ENCODE measurements at regions not wholly inside any gene's neighbourhood (a gene's known extent, or its start where the extent isn't known, plus 50 kb on each side); places are given as distances from the start of the nearest gene placed in this dataset. TPM values are rescaled to one million over a fixed set of nuclear protein-coding genes. Genes with fewer than 3 reads are reported as not detected.

DNA sequence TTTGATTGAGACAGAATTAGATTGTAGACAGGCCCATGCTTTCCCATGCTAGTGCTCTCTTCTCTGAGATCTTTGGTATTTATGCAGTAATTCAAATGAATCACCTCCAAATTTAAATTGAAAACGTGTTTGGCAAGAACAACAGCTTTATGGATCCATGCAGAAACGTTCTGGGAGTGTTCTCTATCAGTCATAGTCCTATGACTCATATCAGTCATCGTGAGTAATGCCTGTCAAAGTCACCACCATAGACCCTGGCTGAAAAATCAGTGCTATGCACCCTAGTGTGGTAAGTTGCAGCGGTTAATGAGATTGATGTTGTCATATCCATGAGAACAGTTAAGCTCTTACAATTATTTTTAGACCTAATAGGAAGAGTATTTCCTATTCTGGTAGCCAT, 90.1 kb upstream of the FOXG1 start:
- DNase-seq (ENCODE audit: missing footprints) (no peak), ATAC-seq (no peak)
- intact Hi-C loops (cut with DNase I) = no loop called here

DNA sequence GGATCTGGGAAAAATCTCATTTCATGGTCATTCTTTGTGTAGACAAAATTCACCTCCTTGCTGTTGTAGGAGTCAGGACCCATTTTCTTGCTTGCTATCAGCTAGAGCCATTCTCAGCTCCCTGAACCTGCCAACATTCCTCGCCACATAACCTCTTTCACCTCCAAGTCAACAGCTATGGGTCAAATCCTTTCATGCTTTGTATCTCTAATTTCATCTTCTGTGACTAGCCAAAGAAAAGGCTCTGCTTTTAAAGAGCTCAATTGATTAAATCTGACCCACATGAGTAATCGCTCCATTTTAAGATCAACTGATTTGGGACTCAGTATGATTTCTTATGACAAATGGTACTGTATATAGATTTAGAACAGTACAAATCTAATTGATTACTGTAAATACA, 89.2 kb upstream of the FOXG1 start:
- no peak for ATAC-seq
- intact Hi-C loops (cut with DNase I) = no loop called here
- no peak for DNase-seq (ENCODE audit: missing footprints)

GRCh38 chr14:28678887-28679286, 87.7 kb upstream of the FOXG1 start:
- ATAC-seq = no peak
- intact Hi-C loops (cut with DNase I) = no loop called here
- no peak for DNase-seq (ENCODE audit: missing footprints)

- no peak for ATAC-seq
- no peak for DNase-seq (ENCODE audit: missing footprints)
- intact Hi-C loops (cut with DNase I) = no loop called here
Measured at GRCh38 chr14:28681681-28682080, 84.9 kb upstream of the FOXG1 start.

DNA sequence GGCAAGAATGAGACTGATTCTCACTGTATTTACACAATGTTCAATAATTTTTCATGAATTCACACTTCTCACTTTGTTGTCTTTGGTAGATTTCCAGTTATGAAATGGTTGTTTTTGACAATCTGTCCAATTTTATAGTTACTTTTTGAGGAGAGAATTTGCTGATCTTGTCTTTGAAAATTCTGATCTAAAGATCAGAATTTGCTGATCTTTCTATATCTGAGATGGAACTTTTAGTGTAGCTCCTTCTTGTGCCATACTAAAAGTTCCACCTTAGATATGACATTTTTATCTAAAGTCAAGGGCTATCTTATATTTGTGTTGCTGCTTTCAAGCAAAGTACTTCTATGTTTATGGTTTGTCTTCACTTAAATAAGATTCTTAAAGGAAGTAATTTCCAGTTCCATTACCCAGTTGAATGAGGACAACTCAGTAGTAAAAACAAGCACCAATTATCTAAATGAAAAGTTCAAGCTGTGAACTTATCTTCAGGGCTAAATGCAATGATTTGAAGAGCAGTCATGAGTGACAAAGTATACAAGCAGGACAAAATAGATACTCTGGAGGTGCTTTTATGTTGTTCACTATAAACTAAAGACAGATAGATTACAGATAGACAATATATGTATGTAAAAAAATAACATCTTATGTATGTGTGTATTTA, 76.4 kb upstream of the FOXG1 start:
- intact Hi-C loops (cut with DNase I) = no loop called here
- DNase-seq (ENCODE audit: missing footprints) (no peak), ATAC-seq (no peak)

DNA sequence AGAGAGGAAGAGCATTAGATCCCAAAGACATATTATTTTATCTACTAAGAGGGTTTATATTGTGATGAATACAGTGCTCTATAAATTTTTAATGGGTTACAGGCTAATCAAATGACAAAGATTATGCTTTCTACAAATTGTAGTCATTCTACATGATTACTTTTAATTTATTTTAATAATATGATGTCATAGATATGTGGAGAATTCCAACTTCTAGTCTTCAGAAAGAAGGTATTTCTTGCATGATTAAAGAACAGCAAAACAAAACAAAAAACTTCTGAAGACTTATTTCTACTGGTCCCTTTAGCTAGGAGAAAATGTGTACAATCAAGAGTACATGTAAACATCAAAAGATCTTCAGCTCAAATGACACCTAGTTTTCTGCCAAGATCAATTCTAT, 71.5 kb upstream of the FOXG1 start:
- ATAC-seq (no peak), DNase-seq (ENCODE audit: missing footprints) (no peak)
- intact Hi-C loops (cut with DNase I) = no loop called here

GRCh38 chr14:28701733-28702132, 64.9 kb upstream of the FOXG1 start:
- no peak for DNase-seq (ENCODE audit: missing footprints)
- ATAC-seq = no peak
- intact Hi-C loops (cut with DNase I) = no loop called here

DNA sequence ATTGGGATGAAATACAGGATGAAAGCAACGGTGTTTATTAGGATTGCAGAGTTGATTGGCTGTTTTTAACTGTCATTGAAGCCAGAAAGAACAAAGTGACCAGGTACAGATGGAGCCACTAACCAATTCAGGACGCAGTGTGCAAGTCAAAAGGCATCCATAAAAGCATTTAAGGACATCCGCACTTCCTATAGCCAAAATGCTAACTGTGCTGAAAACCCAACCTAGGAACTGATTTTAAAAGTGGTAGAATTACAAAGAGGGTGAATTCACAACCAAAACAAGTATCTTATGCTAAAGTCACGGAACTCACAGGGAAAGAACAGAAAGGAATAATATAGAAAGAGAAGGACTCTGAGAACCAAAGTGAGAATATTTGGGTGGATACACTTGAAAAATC, 63.1 kb upstream of the FOXG1 start:
- intact Hi-C loops (cut with DNase I) = no loop called here
- DNase-seq (ENCODE audit: missing footprints) (no peak), ATAC-seq (no peak)

DNA sequence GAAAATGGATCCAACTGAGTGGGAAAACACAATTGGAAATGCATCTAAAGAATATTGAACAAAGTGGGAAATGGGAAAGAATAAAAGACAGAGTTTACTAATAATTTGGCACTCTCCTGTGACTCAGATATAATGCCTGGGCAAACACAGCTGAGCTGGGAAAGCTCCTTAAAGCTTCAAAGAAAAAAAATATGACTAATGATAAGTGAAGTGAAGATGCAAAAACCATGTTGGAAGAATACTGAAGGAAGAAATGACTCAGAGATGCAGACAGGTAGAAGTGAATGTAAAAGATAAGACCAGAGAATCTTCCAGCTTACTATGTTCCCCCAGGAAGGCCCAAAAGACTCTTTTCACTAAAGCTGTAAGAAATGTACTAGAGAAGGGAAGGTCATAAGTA, 62.4 kb upstream of the FOXG1 start:
- intact Hi-C loops (cut with DNase I) = no loop called here
- ATAC-seq (no peak), DNase-seq (ENCODE audit: missing footprints) (no peak)

DNA sequence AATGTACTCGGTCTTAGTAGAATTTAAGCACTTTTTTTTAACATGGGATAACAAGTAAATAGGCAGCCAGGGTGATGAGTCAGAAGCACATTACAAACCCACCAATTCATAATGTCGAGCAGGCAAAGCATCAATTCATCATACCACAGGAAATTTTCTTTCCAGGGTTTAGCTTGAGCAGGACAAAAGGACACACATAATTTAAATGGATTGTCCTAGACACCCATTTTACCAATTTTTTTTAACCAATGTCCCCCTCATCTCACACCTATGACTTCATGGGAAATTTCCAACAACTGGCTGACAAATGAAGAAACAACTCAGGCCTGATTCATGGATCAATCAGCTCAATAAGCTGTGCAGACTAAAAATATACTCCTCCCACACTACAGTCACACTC, 58.8 kb upstream of the FOXG1 start:
- DNase-seq (ENCODE audit: missing footprints) (no peak), ATAC-seq (no peak)
- intact Hi-C loops (cut with DNase I) = no loop called here

DNA sequence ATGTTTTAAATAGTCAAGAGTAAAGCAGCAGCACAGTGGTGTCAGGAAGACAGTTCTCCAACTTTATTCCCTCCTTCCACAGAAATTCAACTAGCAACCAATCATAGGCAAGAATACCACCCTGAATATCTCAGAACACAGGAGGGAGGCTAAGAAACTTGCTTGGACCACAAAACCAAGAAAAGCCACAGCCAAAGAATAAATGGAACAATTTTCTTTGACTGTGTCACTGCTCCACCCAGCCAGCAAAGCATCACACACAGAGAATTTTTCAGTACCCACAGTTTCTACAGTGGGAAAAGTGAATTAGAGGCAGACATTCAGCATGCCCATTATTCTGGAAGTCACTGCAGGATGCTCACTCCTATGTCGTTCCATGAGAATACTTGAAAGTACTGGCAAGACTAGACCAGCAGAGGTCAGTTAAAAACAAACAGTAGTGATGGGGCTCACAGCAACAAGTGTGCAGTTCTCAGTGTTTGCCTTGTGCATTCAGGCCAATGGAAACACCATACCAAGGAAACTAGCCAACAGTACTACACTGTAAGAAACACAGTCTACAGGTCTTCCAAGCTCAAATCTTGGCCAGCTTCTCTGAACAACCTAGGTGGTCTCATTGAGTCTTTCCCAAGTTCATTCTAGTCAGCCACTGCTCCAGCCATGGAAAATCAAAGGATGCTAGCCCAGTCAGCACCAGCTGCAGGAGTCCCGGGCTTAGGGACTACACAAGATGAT, 56.8 kb upstream of the FOXG1 start:
- intact Hi-C loops (cut with DNase I) = no loop called here
- DNase-seq (ENCODE audit: missing footprints) (no peak), ATAC-seq (no peak)

Small RNA genes in the stretch of these regions (microRNA-seq; reads per million reads assigned to microRNA genes)
- gene MIR3171 = not detected
- gene MIR4307 = not detected
